Kidney epithelial cell (primary cell): ENCODE measurements at regions not wholly inside any gene's neighbourhood (a gene's known extent, or its start where the extent isn't known, plus 50 kb on each side); places are given as distances from the start of the nearest gene placed in this dataset.
"Not testable (repeated sequence)": the region's sequence is repeated elsewhere in the genome, so short reads cannot be mapped to it uniquely, and the experiment has no call there.

Experiments
- DNase-seq: peaks from one replicate; pipeline ENCODE4 v3.0.0-alpha.2; 2010; ENCODE audit warnings: low read depth
- H3K27me3 ChIP-seq: 2 replicates; pipeline ENCODE4 v1.6.0; 2011; ENCODE audit warnings: low read length; ENCODE audit not compliant: control insufficient read depth, insufficient read depth
- H3K36me3 ChIP-seq: 2 replicates; pipeline ENCODE4 v1.5.1; 2011; ENCODE audit warnings: low read length; ENCODE audit not compliant: control insufficient read depth, insufficient read depth
- H3K4me3 ChIP-seq: 2 replicates; pipeline ENCODE4 v1.5.1; 2011; ENCODE audit warnings: low read depth, mild to moderate bottlenecking, control low read depth, low read length
- CTCF ChIP-seq: IDR thresholded peaks from 2 replicates; pipeline ENCODE4 v1.5.1; 2011; ENCODE audit warnings: mild to moderate bottlenecking, moderate library complexity, low read length, control low read depth, inconsistent platforms; ENCODE audit not compliant: insufficient read depth, poor library complexity, severe bottlenecking

DNA sequence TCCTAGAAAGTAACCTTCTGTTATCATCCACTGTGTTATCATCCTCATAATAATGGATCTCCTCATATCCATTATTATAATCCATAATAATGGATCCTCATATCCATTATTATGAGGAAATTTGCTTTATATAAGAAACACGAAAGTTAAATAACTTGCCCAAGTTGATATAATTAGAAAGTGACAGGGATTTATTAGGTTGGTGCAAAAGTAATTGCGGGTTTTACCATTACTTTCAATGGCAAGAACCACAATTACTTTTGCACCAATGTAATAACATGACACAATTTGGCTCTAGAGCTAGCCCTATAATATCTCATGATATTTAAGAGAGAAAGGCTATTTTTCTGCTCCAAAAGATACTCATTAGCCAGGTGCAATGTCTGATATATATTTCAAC is 275.7 kb upstream of the STXBP5 start:
- no peaks in the 10 kb centered on the region for H3K36me3 ChIP-seq
- no peak for DNase-seq
- no peak overlapping the region for H3K4me3 ChIP-seq
- TF ChIP-seq CTCF: no peak
- H3K27me3 ChIP-seq: no peaks in the 10 kb centered on the region

DNA sequence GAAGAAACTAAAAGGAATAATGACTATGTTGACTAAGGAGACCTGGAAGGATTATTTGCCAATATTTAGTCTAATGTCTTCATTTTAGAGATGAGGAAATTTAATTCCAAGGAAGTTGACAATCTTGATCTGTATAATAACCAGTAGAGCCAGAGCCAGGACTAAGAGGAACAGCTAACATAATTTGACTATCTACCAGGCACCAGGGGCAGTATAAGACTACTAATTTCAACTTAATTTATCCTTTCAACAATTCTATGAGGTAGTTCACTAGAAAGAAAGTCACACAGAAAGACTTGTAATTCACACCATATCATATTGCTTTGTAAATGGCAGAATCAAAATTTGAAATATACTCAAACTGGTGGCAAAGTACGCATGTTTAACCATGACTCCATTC is 273.0 kb upstream of the STXBP5 start:
- no peak for TF ChIP-seq CTCF
- H3K4me3 ChIP-seq: no peak overlapping the region
- no peaks in the 10 kb centered on the region for H3K27me3 ChIP-seq
- no peaks in the 10 kb centered on the region for H3K36me3 ChIP-seq
- DNase-seq: no peak

DNA sequence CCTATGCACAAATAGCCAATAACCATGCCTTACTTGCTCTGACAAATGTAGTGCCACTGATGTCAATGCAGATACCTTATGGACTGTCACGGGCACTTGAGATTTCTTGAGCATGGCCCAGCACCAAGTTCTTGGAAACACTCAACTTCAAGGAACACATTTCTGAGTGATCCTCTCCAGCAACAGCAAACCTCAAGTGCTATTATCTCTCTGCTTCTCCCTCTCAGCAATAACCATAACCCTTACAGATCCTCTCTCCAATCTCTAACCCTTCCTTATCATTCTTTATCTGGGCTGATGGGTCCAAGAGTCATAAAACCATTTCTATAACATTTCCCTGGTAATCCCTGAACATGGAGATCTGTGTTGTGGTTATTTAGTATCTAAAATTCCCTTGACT is 266.9 kb upstream of the STXBP5 start:
- Histone ChIP-seq H3K4me3 (no peak overlapping the region), H3K27me3 (no peaks in the 10 kb centered on the region), H3K36me3 (no peaks in the 10 kb centered on the region)
- TF ChIP-seq CTCF: no peak
- no peak for DNase-seq

DNA sequence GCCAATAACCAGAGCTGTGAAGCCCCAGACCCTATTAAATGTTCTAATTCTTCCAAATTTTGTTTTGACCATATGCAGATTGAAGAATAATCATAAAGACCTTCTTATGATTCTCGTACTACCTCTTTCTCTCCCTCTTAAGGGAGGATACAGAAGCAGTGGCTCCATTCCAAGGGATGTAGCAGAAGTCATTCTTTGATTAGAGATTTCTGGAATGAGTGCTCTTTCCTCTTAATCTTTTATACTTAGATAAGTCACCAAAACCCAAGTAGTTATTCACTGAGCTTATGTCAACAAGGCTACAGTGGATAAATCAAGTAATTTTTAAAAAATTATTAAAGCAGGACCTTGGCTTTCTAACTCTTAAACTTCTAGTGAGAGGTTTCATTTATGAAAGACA is 266.0 kb upstream of the STXBP5 start:
- Histone ChIP-seq H3K4me3 (no peak overlapping the region), H3K27me3 (no peaks in the 10 kb centered on the region), H3K36me3 (no peaks in the 10 kb centered on the region)
- TF ChIP-seq CTCF: no peak
- no peak for DNase-seq

GRCh38 chr6:146939456-146939855 is 264.8 kb upstream of the STXBP5 start:
- DNase-seq, H3K27me3 ChIP-seq, H3K4me3 ChIP-seq, H3K36me3 ChIP-seq: not testable (repeated sequence)

DNA sequence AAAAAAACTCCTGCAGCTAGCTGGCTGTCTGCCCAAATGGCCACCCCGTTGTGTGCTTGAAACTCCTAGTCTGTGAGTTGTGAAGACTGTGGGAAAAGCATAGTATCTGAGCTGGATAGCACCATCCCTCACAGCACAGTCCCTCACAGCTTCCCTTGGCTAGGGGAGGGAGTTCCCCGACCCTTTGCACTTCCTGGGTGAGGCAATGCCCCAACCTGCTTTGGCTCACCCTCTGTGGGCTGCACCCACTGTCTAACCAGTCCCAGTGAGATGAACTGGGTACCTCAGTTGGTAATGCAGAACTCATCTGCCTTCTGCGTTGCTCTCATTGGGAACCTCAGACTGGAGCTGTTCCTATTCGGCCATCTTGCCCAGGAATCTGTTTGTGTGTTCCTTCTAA is 260.6 kb upstream of the STXBP5 start:
- no peak for TF ChIP-seq CTCF
- H3K36me3 ChIP-seq: no peaks in the 10 kb centered on the region
- no peaks in the 10 kb centered on the region for H3K27me3 ChIP-seq
- no peak for DNase-seq
- H3K4me3 ChIP-seq: no peak overlapping the region
